ENCODE measurements at regions not wholly inside any gene's neighbourhood (a gene's known extent, or its start where the extent isn't known, plus 50 kb on each side); places are given as distances from the start of the nearest gene placed in this dataset.

- no peak for TF ChIP-seq CTCF (IDR thresholded peaks at IDR 0.05; ENCODE audit: unreplicated experiment in 3 of 3)
- peaks cover 8% of the 10 kb centered on the region for H3K36me3 Mint-ChIP-seq (ENCODE audit: low read depth)
- no peak overlapping the region for H3K27ac Mint-ChIP-seq
- H3K27me3 Mint-ChIP-seq (ENCODE audit: low read depth), result peaks cover under 1% of the 10 kb centered on the region
- H3K4me1 Mint-ChIP-seq, result no peaks in the 10 kb centered on the region
- H3K4me3 Mint-ChIP-seq, result no peak overlapping the region
- peaks cover 11% of the 10 kb centered on the region for H3K9me3 Mint-ChIP-seq
Observed at GRCh38 chr6:120354452-120355098, 979.7 kb downstream of the TBC1D32 start.

- no peak overlapping the region for H3K27ac Mint-ChIP-seq
- H3K27me3 Mint-ChIP-seq (ENCODE audit: low read depth), result no peaks in the 10 kb centered on the region
- no peaks in the 10 kb centered on the region for H3K4me1 Mint-ChIP-seq
- TF ChIP-seq CTCF (IDR thresholded peaks at IDR 0.05; ENCODE audit: unreplicated experiment in 3 of 3), result no peak
- H3K9me3 Mint-ChIP-seq, result peaks cover 1% of the 10 kb centered on the region
- no peaks in the 10 kb centered on the region for H3K36me3 Mint-ChIP-seq (ENCODE audit: low read depth)
- no peak overlapping the region for H3K4me3 Mint-ChIP-seq
Observed at GRCh38 chr6:120352491-120352890, 981.8 kb downstream of the TBC1D32 start.

- no peak overlapping the region for H3K4me3 Mint-ChIP-seq
- H3K36me3 Mint-ChIP-seq (ENCODE audit: low read depth), result no peaks in the 10 kb centered on the region
- H3K4me1 Mint-ChIP-seq, result no peaks in the 10 kb centered on the region
- no peak for TF ChIP-seq CTCF (IDR thresholded peaks at IDR 0.05; ENCODE audit: unreplicated experiment in 3 of 3)
- no peak overlapping the region for H3K27ac Mint-ChIP-seq
- no peaks in the 10 kb centered on the region for H3K27me3 Mint-ChIP-seq (ENCODE audit: low read depth)
- no peaks in the 10 kb centered on the region for H3K9me3 Mint-ChIP-seq
Observed at GRCh38 chr6:120348926-120349325, 985.4 kb downstream of the TBC1D32 start.

GRCh38 chr6:120328521-120328920 lies 979.0 kb upstream of the MAN1A1 start:
- H3K27ac Mint-ChIP-seq, result no peak overlapping the region
- H3K4me1 Mint-ChIP-seq, result no peaks in the 10 kb centered on the region
- no peak overlapping the region for H3K4me3 Mint-ChIP-seq
- no peaks in the 10 kb centered on the region for H3K36me3 Mint-ChIP-seq (ENCODE audit: low read depth)
- no peaks in the 10 kb centered on the region for H3K27me3 Mint-ChIP-seq (ENCODE audit: low read depth)
- no peaks in the 10 kb centered on the region for H3K9me3 Mint-ChIP-seq
- no peak for TF ChIP-seq CTCF (IDR thresholded peaks at IDR 0.05; ENCODE audit: unreplicated experiment in 3 of 3)

GRCh38 chr6:120320481-120321162 lies 971.1 kb upstream of the MAN1A1 start:
- H3K27ac Mint-ChIP-seq, result no peak overlapping the region
- H3K27me3 Mint-ChIP-seq (ENCODE audit: low read depth), result no peaks in the 10 kb centered on the region
- H3K4me3 Mint-ChIP-seq, result no peak overlapping the region
- peaks cover 8% of the 10 kb centered on the region for H3K9me3 Mint-ChIP-seq
- H3K36me3 Mint-ChIP-seq (ENCODE audit: low read depth), result no peaks in the 10 kb centered on the region
- no peaks in the 10 kb centered on the region for H3K4me1 Mint-ChIP-seq
- TF ChIP-seq CTCF (IDR thresholded peaks at IDR 0.05; ENCODE audit: unreplicated experiment in 3 of 3), result no peak

GRCh38 chr6:120304223-120304622 lies 954.7 kb upstream of the MAN1A1 start:
- no peak overlapping the region for H3K27ac Mint-ChIP-seq
- no peaks in the 10 kb centered on the region for H3K36me3 Mint-ChIP-seq (ENCODE audit: low read depth)
- H3K9me3 Mint-ChIP-seq, result no peaks in the 10 kb centered on the region
- H3K27me3 Mint-ChIP-seq (ENCODE audit: low read depth), result no peaks in the 10 kb centered on the region
- no peak overlapping the region for H3K4me3 Mint-ChIP-seq
- TF ChIP-seq CTCF (IDR thresholded peaks at IDR 0.05; ENCODE audit: unreplicated experiment in 3 of 3), result no peak
- H3K4me1 Mint-ChIP-seq, result no peaks in the 10 kb centered on the region
